CD4-positive, alpha-beta T cell (primary cell): ENCODE measurements at regions not wholly inside any gene's neighbourhood (a gene's known extent, or its start where the extent isn't known, plus 50 kb on each side); places are given as distances from the start of the nearest gene placed in this dataset.

Experiments used
- ATAC-seq: fragments of 200-7000 bp; cut with Tn5 transposase; one replicate; pipeline ENCODE4 v1.10.0; 2022; ENCODE audit warnings: mild to moderate bottlenecking; ENCODE audit not compliant: poor library complexity
- CTCF ChIA-PET: fragments of 350-600 bp; sonication (Branson Sonifier 250); formaldehyde crosslinking; loops from one replicate; lab custom pipeline; 2021; ENCODE audit warnings: antibody characterized with exemption, inconsistent platforms; lab: Charles Lee
- POLR2A ChIA-PET: fragments of 350-600 bp; sonication (Branson Sonifier 250); formaldehyde crosslinking; loops from one replicate; lab custom pipeline; 2021; ENCODE audit warnings: antibody characterized with exemption, inconsistent platforms; lab: Charles Lee
- DNase-seq, 14 experiments: peaks; one replicate each; pipeline ENCODE4 v3.0.0-alpha.2; 2013 to 2020; ENCODE audit warnings: mixed read lengths in 2 of 14
- H3K27ac ChIP-seq, 2 donors: one replicate each; pipeline versions ENCODE4 v1.5.1 to v1.7.0; 2013; ENCODE audit warnings: low read length in 2 of 2, low read depth in 1 of 2, mild to moderate bottlenecking in 1 of 2
- H3K27me3 ChIP-seq, 2 experiments: 1 replicate in 1 of 2; 2 replicates in 1 of 2; pipeline versions ENCODE4 v1.6.1 to v1.7.0; 2013; ENCODE audit warnings: low read length in 2 of 2, control low read depth in 1 of 2, mild to moderate bottlenecking in 1 of 2, moderate library complexity in 1 of 2; ENCODE audit not compliant: insufficient read depth in 2 of 2, control insufficient read depth in 1 of 2
- H3K36me3 ChIP-seq: one replicate; pipeline ENCODE4 v1.6.1; 2013; ENCODE audit warnings: low read length, control low read depth; ENCODE audit not compliant: insufficient read depth
- H3K4me1 ChIP-seq: one replicate; pipeline ENCODE4 v1.6.1; 2013; ENCODE audit warnings: low read length, control low read depth; ENCODE audit not compliant: insufficient read depth
- H3K4me3 ChIP-seq: one replicate; pipeline ENCODE4 v1.5.1; 2013; ENCODE audit warnings: mild to moderate bottlenecking, low read length, moderate library complexity
- H3K9me3 ChIP-seq, 2 experiments: 1 replicate in 1 of 2; 2 replicates in 1 of 2; pipeline versions ENCODE4 v1.6.1 to v1.7.0; 2013; ENCODE audit warnings: low read length in 2 of 2, mild to moderate bottlenecking in 2 of 2, control low read depth in 1 of 2, moderate library complexity in 1 of 2; ENCODE audit not compliant: control insufficient read depth in 1 of 2, insufficient read depth in 1 of 2
- H3K27ac Mint-ChIP-seq: one replicate; pipeline ENCODE4 v1.8.0; 2020; ENCODE audit warnings: mixed read lengths
- H3K27me3 Mint-ChIP-seq: one replicate; pipeline ENCODE4 v1.8.0; 2021; ENCODE audit warnings: mixed read lengths
- H3K36me3 Mint-ChIP-seq: one replicate; pipeline ENCODE4 v1.8.0; 2021; ENCODE audit warnings: low read depth, mixed read lengths
- H3K4me1 Mint-ChIP-seq: one replicate; pipeline ENCODE4 v1.8.0; 2021; ENCODE audit warnings: low read depth, mixed read lengths
- H3K4me3 Mint-ChIP-seq: one replicate; pipeline ENCODE4 v1.8.0; 2020; ENCODE audit warnings: mild to moderate bottlenecking, mixed read lengths
- H3K9me3 Mint-ChIP-seq: one replicate; pipeline ENCODE4 v1.8.0; 2020; ENCODE audit warnings: mixed read lengths
- CTCF ChIP-seq: fragments of 200-600 bp; IDR thresholded peaks from one replicate; pipeline ENCODE4 v1.8.0; 2022; ENCODE audit warnings: antibody characterized with exemption, mild to moderate bottlenecking
- intact Hi-C, 2 experiments: fragments of 100-400 bp; cut with DNase I in 1 of 2; cut with micrococcal nuclease in 1 of 2; formaldehyde crosslinking; loops; one replicate each; pipeline versions ENCODE4 v1.15.1 to v1.9.0; 2023 to 2025; cut with DNase I, micrococcal nuclease

GRCh38 chr11:45501392-45502225 is 163.8 kb downstream of the CHST1 start:
- CTCF ChIA-PET, result no interaction called here
- no peak overlapping the region for H3K27ac Mint-ChIP-seq
- no peaks in the 10 kb centered on the region for H3K4me1 Mint-ChIP-seq
- Histone ChIP-seq H3K9me3 (peaks cover 0 to 12% of the 10 kb centered on the region in 2 experiments), H3K27me3 (peaks cover 5 to 20% of the 10 kb centered on the region in 2 experiments), H3K4me1 (no peaks in the 10 kb centered on the region), H3K36me3 (no peaks in the 10 kb centered on the region), H3K27ac (no peak overlapping the region), H3K4me3 (no peak overlapping the region)
- TF ChIP-seq CTCF, result no peak
- H3K9me3 Mint-ChIP-seq, result peaks cover 4% of the 10 kb centered on the region
- intact Hi-C loops, result no loop called here
- H3K27me3 Mint-ChIP-seq, result peaks cover 42% of the 10 kb centered on the region
- H3K4me3 Mint-ChIP-seq, result no peak overlapping the region
- POLR2A ChIA-PET, result no interaction called here
- ATAC-seq, result no peak
- no peak for DNase-seq
- H3K36me3 Mint-ChIP-seq, result no peaks in the 10 kb centered on the region

GRCh38 chr11:45500451-45500850 is 165.0 kb downstream of the CHST1 start:
- intact Hi-C loops, result no loop called here
- no peaks in the 10 kb centered on the region for H3K4me1 Mint-ChIP-seq
- H3K4me3 ChIP-seq, result no peak overlapping the region
- no peak overlapping the region for H3K27ac Mint-ChIP-seq
- no peak for ATAC-seq
- CTCF ChIA-PET, result no interaction called here
- DNase-seq, result no peak
- no peaks in the 10 kb centered on the region for H3K36me3 Mint-ChIP-seq
- no peaks in the 10 kb centered on the region for H3K4me1 ChIP-seq
- TF ChIP-seq CTCF, result no peak
- peaks cover 0 to 12% of the 10 kb centered on the region in 2 experiments for H3K9me3 ChIP-seq
- H3K27me3 ChIP-seq, result peaks cover 5 to 20% of the 10 kb centered on the region in 2 experiments
- peaks cover 4% of the 10 kb centered on the region for H3K9me3 Mint-ChIP-seq
- POLR2A ChIA-PET, result no interaction called here
- no peak overlapping the region for H3K27ac ChIP-seq
- peaks cover 44% of the 10 kb centered on the region for H3K27me3 Mint-ChIP-seq
- H3K36me3 ChIP-seq, result no peaks in the 10 kb centered on the region
- no peak overlapping the region for H3K4me3 Mint-ChIP-seq

- CTCF ChIA-PET, result no interaction called here
- Histone ChIP-seq H3K27me3 (peaks cover 0 to 3% of the 10 kb centered on the region in 2 experiments), H3K9me3 (no peaks in the 10 kb centered on the region), H3K4me3 (no peak overlapping the region), H3K36me3 (no peaks in the 10 kb centered on the region), H3K4me1 (no peaks in the 10 kb centered on the region), H3K27ac (no peak overlapping the region)
- intact Hi-C loops, result no loop called here
- no peaks in the 10 kb centered on the region for H3K4me1 Mint-ChIP-seq
- POLR2A ChIA-PET, result no interaction called here
- no peak for TF ChIP-seq CTCF
- H3K36me3 Mint-ChIP-seq, result no peaks in the 10 kb centered on the region
- DNase-seq, result no peak
- H3K4me3 Mint-ChIP-seq, result no peak overlapping the region
- no peaks in the 10 kb centered on the region for H3K9me3 Mint-ChIP-seq
- no peak for ATAC-seq
- H3K27me3 Mint-ChIP-seq, result peaks cover 36% of the 10 kb centered on the region
- no peak overlapping the region for H3K27ac Mint-ChIP-seq
Measured at GRCh38 chr11:45494738-45495137, 170.7 kb downstream of the CHST1 start.
